Neutrophil (primary cell): ENCODE measurements at regions not wholly inside any gene's neighbourhood (a gene's known extent, or its start where the extent isn't known, plus 50 kb on each side); places are given as distances from the start of the nearest gene placed in this dataset.

ENCODE experiments used
- H3K27ac ChIP-seq: fragments of 200-600 bp; sonication (generic); 2 replicates; pipeline ENCODE4 v1.5.1; 2016; ENCODE audit warnings: mild to moderate bottlenecking, moderate library complexity
- H3K27me3 ChIP-seq: fragments of 200-600 bp; sonication (generic); 2 replicates; pipeline ENCODE4 v1.6.0; 2016; ENCODE audit warnings: mild to moderate bottlenecking
- H3K36me3 ChIP-seq: fragments of 200-600 bp; sonication (generic); 2 replicates; pipeline ENCODE4 v1.5.1; 2017
- H3K4me1 ChIP-seq, 2 experiments: fragments of 200-600 bp in 1 of 2; sonication (generic) in 1 of 2; 1 replicate in 1 of 2; 2 replicates in 1 of 2; pipeline versions ENCODE4 v1.5.1 to v1.6.1; 2013 to 2016; ENCODE audit warnings: low read depth in 1 of 2, low read length in 1 of 2, mild to moderate bottlenecking in 1 of 2, moderate library complexity in 1 of 2; ENCODE audit not compliant: control insufficient read depth in 1 of 2, insufficient read depth in 1 of 2
- H3K4me3 ChIP-seq, 2 experiments: fragments of 200-600 bp in 1 of 2; sonication (generic) in 1 of 2; 1 replicate in 1 of 2; 2 replicates in 1 of 2; pipeline ENCODE4 v1.5.1; 2013 to 2016; ENCODE audit warnings: low read depth in 1 of 2, low read length in 1 of 2, mild to moderate bottlenecking in 1 of 2, moderate library complexity in 1 of 2
- H3K9me3 ChIP-seq: fragments of 200-600 bp; sonication (generic); 2 replicates; pipeline ENCODE4 v1.5.1; 2016
- CTCF ChIP-seq: fragments of 200-600 bp; sonication (generic); IDR thresholded peaks from 2 replicates; pipeline ENCODE4 v1.5.1; 2016; ENCODE audit warnings: antibody characterized with exemption

GRCh38 chr4:24262616-24263015 is 321.7 kb downstream of the DHX15 start:
- Histone ChIP-seq H3K27ac (no peak overlapping the region), H3K36me3 (no peaks in the 10 kb centered on the region), H3K9me3 (no peaks in the 10 kb centered on the region), H3K4me3 (no peak overlapping the region), H3K27me3 (no peaks in the 10 kb centered on the region), H3K4me1 (no peaks in the 10 kb centered on the region)
- no peak for TF ChIP-seq CTCF

- H3K27ac ChIP-seq, result no peak overlapping the region
- no peaks in the 10 kb centered on the region for H3K27me3 ChIP-seq
- no peaks in the 10 kb centered on the region for H3K4me1 ChIP-seq
- H3K9me3 ChIP-seq, result no peaks in the 10 kb centered on the region
- no peaks in the 10 kb centered on the region for H3K36me3 ChIP-seq
- no peak overlapping the region for H3K4me3 ChIP-seq
- TF ChIP-seq CTCF, result no peak
Observed at GRCh38 chr4:24262084-24262483, 322.3 kb downstream of the DHX15 start.

GRCh38 chr4:24260923-24261564 is 323.3 kb downstream of the DHX15 start:
- Histone ChIP-seq H3K27ac (no peak overlapping the region), H3K36me3 (no peaks in the 10 kb centered on the region), H3K4me3 (no peak overlapping the region), H3K9me3 (no peaks in the 10 kb centered on the region), H3K4me1 (no peaks in the 10 kb centered on the region), H3K27me3 (no peaks in the 10 kb centered on the region)
- TF ChIP-seq CTCF, result no peak

GRCh38 chr4:24260133-24260715 is 324.1 kb downstream of the DHX15 start:
- Histone ChIP-seq H3K36me3 (no peaks in the 10 kb centered on the region), H3K4me1 (no peaks in the 10 kb centered on the region), H3K27me3 (no peaks in the 10 kb centered on the region), H3K4me3 (no peak overlapping the region), H3K27ac (no peak overlapping the region), H3K9me3 (no peaks in the 10 kb centered on the region)
- TF ChIP-seq CTCF, result no peak

GRCh38 chr4:24256547-24256946 is 327.8 kb downstream of the DHX15 start:
- Histone ChIP-seq H3K9me3 (no peaks in the 10 kb centered on the region), H3K36me3 (no peaks in the 10 kb centered on the region), H3K4me3 (no peak overlapping the region), H3K4me1 (no peaks in the 10 kb centered on the region), H3K27me3 (no peaks in the 10 kb centered on the region), H3K27ac (no peak overlapping the region)
- no peak for TF ChIP-seq CTCF
